ENCODE measurements at regions not wholly inside any gene's neighbourhood (a gene's known extent, or its start where the extent isn't known, plus 50 kb on each side); places are given as distances from the start of the nearest gene placed in this dataset.

DNA sequence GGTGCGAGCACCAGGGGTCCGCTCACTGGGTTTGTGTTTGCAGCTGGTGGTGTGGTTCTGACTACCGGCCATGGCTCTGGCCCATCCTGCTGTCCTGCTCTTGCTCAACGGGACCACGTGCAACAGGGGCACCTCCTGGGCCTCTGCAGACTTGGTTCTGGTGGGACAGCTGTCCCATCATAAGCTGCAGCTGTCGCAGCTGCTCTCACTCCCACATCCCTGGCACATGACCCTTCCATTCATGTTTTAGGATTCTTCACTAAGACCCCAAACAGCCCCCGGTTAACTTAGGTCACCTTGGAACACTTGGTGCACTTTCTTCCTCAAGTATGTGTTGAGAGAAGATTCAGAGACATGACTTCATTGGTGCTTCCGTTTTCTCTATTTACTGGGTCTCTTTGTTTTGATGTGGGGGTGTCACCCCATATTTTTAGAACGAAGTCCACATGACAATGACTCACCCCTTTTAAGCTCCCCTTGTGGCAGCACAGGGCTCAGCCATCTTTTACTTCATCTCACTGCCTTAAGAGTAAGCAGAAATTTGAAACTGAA is 68.4 kb upstream of the ARHGEF7 start:
- no peak overlapping the region for H3K4me3 Mint-ChIP-seq
- no peaks in the 10 kb centered on the region for H3K9me3 Mint-ChIP-seq
- H3K4me1 Mint-ChIP-seq (ENCODE audit: low read depth) = peaks cover 6% of the 10 kb centered on the region
- H3K27ac Mint-ChIP-seq = no peak overlapping the region
- H3K36me3 Mint-ChIP-seq (ENCODE audit: low read depth) = no peaks in the 10 kb centered on the region
- no peak for DNase-seq
- H3K27me3 Mint-ChIP-seq = peaks cover 7% of the 10 kb centered on the region

DNA sequence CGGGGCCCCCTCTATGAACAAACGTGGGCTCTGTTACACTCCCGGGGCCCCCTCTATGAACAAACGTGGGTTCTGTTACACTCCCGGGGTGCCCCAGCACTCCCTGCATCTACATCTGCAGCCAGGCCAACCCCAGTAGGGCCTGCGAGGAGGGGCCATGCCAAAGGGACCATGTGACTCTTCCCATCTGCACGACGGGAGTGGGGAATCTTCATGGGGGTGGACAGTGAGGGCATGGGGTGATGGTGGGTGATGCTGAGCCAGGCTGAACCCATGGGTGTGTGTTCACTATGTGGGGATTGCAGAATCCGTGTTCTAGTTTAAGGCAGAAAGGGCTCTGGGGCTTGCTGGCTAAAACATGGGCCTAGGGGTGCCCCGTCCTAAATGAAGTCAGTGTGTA is 69.9 kb upstream of the ARHGEF7 start:
- H3K36me3 Mint-ChIP-seq (ENCODE audit: low read depth) = no peaks in the 10 kb centered on the region
- no peak for DNase-seq
- no peaks in the 10 kb centered on the region for H3K9me3 Mint-ChIP-seq
- H3K4me1 Mint-ChIP-seq (ENCODE audit: low read depth) = peaks cover 6% of the 10 kb centered on the region
- peaks cover 5% of the 10 kb centered on the region for H3K27me3 Mint-ChIP-seq
- no peak overlapping the region for H3K4me3 Mint-ChIP-seq
- no peak overlapping the region for H3K27ac Mint-ChIP-seq

DNA sequence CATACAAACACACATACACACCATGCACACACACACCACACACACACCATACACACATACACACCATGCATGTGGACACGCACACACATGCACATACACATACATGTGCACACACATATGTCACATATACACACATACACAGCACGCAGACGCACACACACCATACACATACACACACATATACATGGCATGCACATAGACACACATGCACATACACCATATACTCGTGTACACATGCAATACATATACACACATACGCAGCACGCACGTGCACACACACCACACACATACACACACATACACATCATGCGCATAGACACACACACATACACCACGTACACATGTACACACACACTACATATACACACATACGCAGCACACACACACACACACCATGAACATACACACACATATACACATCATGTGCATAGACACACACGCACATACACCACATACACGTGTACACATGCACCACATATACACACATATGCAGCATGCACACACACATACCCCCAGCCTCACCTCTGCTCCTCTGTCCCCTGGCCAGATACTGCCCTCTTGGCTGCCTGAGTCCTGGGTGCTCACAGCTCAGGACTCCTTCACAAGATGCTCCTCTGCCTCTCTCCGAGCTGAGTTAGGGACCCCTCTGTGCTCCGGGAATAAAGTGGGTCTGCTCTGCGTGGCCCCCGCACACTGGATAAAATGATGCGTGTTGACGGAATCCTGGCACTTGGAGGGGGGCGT is 70.9 kb upstream of the ARHGEF7 start:
- H3K9me3 Mint-ChIP-seq = no peaks in the 10 kb centered on the region
- no peak overlapping the region for H3K27ac Mint-ChIP-seq
- H3K27me3 Mint-ChIP-seq = peaks cover 14% of the 10 kb centered on the region
- peaks cover 6% of the 10 kb centered on the region for H3K4me1 Mint-ChIP-seq (ENCODE audit: low read depth)
- H3K36me3 Mint-ChIP-seq (ENCODE audit: low read depth) = no peaks in the 10 kb centered on the region
- no peak for DNase-seq
- no peak overlapping the region for H3K4me3 Mint-ChIP-seq

DNA sequence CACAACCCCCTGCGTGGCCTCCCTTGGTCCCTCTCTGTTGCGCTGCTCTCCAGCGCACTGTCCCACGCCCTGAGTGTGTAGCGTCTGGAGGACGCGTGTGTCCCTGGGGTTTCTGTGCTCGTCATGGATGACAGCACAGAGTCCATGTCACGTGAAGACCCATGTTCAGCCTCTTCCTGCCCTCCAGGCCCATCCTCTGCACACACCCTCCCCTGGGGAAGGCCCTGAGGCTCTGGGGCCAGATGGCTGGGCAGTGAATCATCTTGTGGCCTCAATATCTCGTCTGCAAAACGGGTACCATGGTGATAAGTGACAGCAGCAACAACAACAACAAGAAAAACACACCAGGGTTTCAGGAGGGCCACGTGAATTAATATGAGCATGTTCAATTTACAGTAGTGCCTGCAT is 71.5 kb upstream of the ARHGEF7 start:
- no peak for DNase-seq
- Mint-ChIP-seq H3K27me3 (peaks cover 20% of the 10 kb centered on the region), H3K4me1 (ENCODE audit: low read depth) (peaks cover 6% of the 10 kb centered on the region), H3K4me3 (no peak overlapping the region), H3K9me3 (no peaks in the 10 kb centered on the region), H3K36me3 (ENCODE audit: low read depth) (no peaks in the 10 kb centered on the region), H3K27ac (no peak overlapping the region)

DNA sequence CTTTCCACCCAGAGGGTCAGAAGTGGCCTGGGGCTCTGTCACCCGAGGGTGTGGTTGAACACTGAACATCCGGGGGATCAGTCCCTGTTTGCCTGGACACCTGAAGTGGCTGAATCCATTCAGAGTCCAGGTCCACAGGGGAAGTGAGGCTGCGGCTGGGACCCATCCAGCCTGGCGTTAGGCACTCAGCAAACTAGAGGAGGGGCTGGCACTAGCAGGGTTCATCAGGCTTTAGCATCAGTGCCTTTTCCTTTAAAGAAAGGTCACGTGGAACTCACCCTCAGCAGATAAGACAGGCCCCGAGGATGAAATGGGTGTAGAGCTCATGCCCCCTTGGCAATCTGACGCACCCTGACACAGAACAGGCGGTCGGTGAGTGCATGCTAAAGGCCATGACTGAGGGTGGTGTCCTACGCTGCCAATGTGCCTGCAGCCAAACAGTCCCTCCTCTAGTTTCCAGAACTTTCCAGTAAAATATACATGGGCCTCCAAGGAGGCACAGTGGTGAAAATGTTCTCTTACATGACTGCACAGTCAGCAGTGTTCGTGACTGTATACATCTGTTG is 72.4 kb upstream of the ARHGEF7 start:
- Mint-ChIP-seq H3K27ac (no peak overlapping the region), H3K9me3 (no peaks in the 10 kb centered on the region), H3K4me3 (no peak overlapping the region)

DNA sequence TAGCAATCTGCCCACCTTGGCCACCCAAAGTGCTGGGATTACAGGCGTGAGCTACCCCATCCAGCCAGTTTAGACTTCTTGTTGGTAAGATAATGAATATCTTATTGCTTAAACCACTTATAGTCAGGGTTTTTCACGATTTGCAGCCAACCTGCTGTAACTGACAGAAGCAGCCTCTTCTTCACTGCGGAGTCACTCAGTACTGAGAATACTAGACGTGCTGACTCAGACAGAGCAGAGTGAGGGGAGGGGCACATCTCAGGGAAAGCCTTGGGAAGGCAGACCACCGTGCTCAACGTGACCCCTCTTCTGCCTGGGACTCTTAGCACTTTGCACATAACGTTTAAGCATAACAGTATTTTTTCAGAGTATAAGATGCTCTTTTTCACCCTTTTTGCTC is 74.3 kb upstream of the ARHGEF7 start:
- no peak for DNase-seq
- H3K4me1 Mint-ChIP-seq (ENCODE audit: low read depth) = no peaks in the 10 kb centered on the region
- H3K9me3 Mint-ChIP-seq = no peaks in the 10 kb centered on the region
- H3K27ac Mint-ChIP-seq = no peak overlapping the region
- H3K36me3 Mint-ChIP-seq (ENCODE audit: low read depth) = no peaks in the 10 kb centered on the region
- no peak overlapping the region for H3K4me3 Mint-ChIP-seq
- peaks cover 34% of the 10 kb centered on the region for H3K27me3 Mint-ChIP-seq

More for the DNA sequence above, 72.4 kb upstream of the ARHGEF7 start:
- Mint-ChIP-seq H3K4me1 (ENCODE audit: low read depth) (peaks cover 6% of the 10 kb centered on the region), H3K36me3 (ENCODE audit: low read depth) (no peaks in the 10 kb centered on the region), H3K27me3 (peaks cover 22% of the 10 kb centered on the region)
- no peak for DNase-seq

DNA sequence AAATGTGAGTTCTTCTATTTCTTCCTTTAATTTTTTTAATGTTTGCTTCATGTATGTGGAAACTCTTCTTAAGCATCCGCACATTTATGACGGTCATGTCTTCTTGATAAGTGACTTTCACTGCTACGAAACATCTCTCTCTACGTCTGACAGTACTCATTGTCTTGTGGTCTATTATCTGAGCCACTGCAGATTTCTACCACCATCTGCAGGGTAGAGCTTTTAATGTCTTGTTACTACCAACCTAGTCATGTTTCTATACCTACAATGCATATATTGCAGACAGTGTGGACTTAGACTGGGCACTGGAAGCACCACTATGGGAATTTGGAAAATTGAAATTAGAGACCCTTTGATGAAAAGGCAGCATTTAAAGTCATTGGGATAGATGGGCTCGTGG is 75.4 kb upstream of the ARHGEF7 start:
- H3K4me3 Mint-ChIP-seq = no peak overlapping the region
- H3K27me3 Mint-ChIP-seq = peaks cover 35% of the 10 kb centered on the region
- DNase-seq = no peak
- H3K36me3 Mint-ChIP-seq (ENCODE audit: low read depth) = no peaks in the 10 kb centered on the region
- no peaks in the 10 kb centered on the region for H3K9me3 Mint-ChIP-seq
- no peaks in the 10 kb centered on the region for H3K4me1 Mint-ChIP-seq (ENCODE audit: low read depth)
- H3K27ac Mint-ChIP-seq = no peak overlapping the region

DNA sequence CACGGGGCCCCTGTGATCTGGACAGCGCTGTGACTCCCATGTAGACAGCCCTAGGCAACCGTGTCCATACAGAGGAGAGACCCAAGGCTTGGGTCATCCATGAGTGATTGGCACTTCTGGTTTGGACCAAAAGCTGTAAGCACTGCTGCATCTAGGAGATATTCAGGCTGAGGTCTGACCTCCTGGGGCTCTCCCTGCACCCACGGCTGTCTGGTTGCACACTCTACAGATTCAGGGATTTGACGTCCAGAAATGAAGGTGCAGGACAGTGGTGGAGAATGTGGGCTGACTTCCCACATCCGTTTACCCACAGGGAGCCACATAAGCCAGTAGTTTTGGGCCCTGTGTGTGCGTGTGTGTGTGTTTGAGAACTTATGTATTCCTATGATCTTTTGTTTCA is 76.2 kb upstream of the ARHGEF7 start:
- DNase-seq = no peak
- Mint-ChIP-seq H3K4me1 (ENCODE audit: low read depth) (no peaks in the 10 kb centered on the region), H3K27ac (no peak overlapping the region), H3K36me3 (ENCODE audit: low read depth) (no peaks in the 10 kb centered on the region), H3K9me3 (no peaks in the 10 kb centered on the region), H3K4me3 (no peak overlapping the region), H3K27me3 (peaks cover 38% of the 10 kb centered on the region)

DNA sequence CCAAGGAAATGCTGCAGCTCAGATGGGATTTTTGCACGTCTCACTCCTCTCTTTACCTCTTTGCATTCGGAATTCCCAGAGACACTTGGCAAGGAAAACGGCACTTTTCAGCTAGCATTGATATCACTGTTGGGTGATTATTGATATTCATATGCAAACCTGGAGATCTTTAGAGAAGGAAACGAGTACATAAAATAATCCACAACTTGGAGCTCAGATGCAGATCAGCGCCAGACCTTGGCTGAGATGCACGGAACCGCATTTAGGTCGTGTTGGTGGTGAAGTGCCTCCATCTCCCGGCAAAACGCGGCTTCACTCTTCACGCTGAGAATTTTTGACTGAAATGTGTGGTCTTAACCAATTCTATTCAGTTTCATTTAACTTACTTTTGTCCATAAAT is 77.2 kb upstream of the ARHGEF7 start:
- Mint-ChIP-seq H3K4me1 (ENCODE audit: low read depth) (no peaks in the 10 kb centered on the region), H3K9me3 (no peaks in the 10 kb centered on the region), H3K4me3 (no peak overlapping the region), H3K27ac (no peak overlapping the region), H3K36me3 (ENCODE audit: low read depth) (no peaks in the 10 kb centered on the region), H3K27me3 (peaks cover 39% of the 10 kb centered on the region)
- DNase-seq = no peak

DNA sequence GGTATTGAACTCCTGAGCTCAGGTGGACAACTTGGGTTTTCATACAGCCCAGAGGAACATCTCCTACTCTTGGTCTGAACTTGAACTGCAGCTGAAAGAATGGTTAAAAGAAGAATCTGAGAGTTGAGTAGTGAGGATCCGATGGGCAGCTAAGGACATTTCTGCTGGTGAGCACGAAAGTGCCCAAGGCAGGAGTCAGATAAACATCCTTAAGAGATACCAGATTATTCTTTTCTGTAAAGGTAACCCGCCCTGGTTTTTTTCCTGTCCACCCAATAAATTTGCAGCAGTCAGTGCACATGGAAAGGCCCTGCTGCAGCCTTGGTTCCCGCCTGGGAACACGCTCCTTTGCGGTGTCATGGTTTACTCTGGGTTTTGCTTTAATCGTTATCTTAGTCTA is 78.4 kb upstream of the ARHGEF7 start:
- H3K27me3 Mint-ChIP-seq = peaks cover 39% of the 10 kb centered on the region
- H3K9me3 Mint-ChIP-seq = no peaks in the 10 kb centered on the region
- H3K36me3 Mint-ChIP-seq (ENCODE audit: low read depth) = no peaks in the 10 kb centered on the region
- no peak for DNase-seq
- H3K4me3 Mint-ChIP-seq = no peak overlapping the region
- no peak overlapping the region for H3K27ac Mint-ChIP-seq
- no peaks in the 10 kb centered on the region for H3K4me1 Mint-ChIP-seq (ENCODE audit: low read depth)

DNA sequence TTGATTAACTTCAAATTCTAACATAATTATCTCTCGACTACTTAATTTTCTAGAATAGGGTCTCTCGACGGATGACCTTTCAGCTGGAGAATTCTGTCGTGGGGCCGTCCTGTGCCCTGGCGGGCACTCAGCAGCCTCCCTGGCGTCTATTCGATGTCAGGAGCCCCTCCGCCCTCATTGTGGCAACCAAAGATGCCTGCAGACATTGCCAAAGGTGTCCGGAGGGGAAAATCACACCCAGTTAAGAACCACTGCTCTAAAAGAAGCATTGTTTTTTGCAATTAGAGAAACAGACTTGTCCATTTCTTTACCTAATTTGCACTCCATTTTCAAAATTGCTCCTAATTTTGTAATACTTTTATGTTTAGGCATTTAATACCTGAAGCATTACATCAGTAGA is 79.2 kb upstream of the ARHGEF7 start:
- Mint-ChIP-seq H3K9me3 (no peaks in the 10 kb centered on the region), H3K27ac (no peak overlapping the region), H3K4me3 (no peak overlapping the region), H3K36me3 (ENCODE audit: low read depth) (no peaks in the 10 kb centered on the region), H3K4me1 (ENCODE audit: low read depth) (no peaks in the 10 kb centered on the region), H3K27me3 (peaks cover 38% of the 10 kb centered on the region)
- DNase-seq = no peak

DNA sequence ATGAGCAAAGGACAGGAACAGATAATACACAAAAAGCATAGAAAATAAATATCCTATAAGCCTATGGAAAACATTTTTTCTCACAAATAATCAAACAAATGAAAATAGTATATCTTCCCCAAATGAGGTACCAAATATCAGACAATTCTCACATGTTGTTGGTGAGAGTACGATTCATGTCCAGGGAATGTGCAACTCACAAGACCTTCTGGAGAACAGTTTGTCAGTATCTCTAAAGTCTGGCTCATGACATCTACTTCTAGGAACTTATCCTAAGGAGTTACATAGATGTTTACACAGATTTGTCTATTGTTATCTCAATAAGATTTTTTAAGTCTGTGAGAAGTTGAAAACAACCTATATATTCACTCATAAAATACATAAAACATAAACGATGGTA is 80.3 kb upstream of the ARHGEF7 start:
- no peaks in the 10 kb centered on the region for H3K9me3 Mint-ChIP-seq
- no peaks in the 10 kb centered on the region for H3K36me3 Mint-ChIP-seq (ENCODE audit: low read depth)
- DNase-seq = no peak
- H3K4me3 Mint-ChIP-seq = no peak overlapping the region
- H3K27ac Mint-ChIP-seq = no peak overlapping the region
- H3K4me1 Mint-ChIP-seq (ENCODE audit: low read depth) = no peaks in the 10 kb centered on the region
- H3K27me3 Mint-ChIP-seq = peaks cover 37% of the 10 kb centered on the region

DNA sequence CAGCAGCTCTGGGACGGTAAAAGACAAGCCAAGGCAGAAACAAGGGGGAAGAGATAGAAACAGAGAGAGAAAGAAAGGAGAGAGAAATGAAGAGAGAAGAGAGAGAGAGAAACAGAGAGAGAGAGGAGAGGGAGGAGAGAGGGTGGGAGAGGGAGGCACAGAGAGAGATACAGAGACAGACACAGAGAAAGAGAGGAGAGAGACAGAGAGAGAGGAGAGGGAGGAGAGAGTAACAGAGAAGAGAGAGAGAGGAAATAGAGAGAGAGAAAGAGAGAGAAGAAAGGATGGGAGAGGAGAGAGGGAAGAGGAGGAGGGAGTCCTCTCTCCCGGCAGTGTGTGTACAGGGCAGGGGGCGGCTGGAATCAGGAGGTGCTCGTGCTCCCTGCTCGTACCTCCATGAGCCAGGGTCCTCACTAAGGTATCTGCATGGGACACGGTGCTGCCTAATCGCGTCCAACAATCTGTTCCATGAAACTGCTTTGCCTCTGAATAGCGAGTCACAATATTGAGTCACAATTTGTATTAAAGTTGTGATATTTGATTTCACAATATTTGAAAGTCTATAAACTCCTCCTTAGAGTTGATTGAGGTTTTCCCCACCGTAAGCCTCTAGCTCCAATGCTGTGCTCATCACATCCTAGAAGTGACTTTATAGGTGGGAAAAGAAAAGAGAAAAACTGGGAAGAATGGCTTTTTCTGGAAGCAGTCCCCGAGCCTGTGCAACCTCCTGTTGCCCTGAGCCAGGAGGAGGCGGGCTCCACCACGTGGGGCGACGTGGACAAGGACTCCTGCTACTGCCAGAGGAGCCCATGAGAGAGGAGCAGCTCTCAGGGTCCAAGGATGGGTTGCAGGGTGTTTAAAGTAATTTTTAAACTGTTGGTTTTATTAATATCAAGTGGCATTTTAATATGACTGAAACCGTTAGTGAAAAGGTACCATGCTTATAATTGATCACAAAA is 81.7 kb upstream of the ARHGEF7 start:
- Mint-ChIP-seq H3K27me3 (peaks cover 34% of the 10 kb centered on the region), H3K9me3 (no peaks in the 10 kb centered on the region), H3K4me3 (no peak overlapping the region), H3K27ac (no peak overlapping the region), H3K4me1 (ENCODE audit: low read depth) (no peaks in the 10 kb centered on the region), H3K36me3 (ENCODE audit: low read depth) (no peaks in the 10 kb centered on the region)
- DNase-seq = no peak

DNA sequence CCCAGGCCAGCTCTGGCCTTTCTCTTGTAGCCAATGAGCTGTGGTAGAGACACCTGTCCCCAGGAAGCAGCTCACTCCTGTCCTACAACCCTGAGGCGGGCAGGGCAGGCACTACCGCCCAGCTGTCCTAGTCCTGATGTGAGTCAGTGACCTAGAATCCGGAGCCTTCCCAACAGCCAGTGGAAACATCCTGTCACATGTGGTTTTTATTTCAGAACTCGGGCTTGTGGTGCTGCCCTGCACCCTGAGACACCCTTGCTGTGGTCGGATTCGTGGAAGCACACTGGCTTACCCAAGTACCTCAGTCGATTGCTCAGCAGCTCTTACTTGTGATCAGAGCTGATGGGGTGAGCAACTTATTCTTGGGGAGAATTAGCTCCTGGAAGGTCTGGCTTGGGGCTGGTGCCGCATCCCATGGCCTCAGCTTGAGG is 83.6 kb upstream of the ARHGEF7 start:
- H3K9me3 Mint-ChIP-seq = no peaks in the 10 kb centered on the region
- H3K27me3 Mint-ChIP-seq = peaks cover 39% of the 10 kb centered on the region
- H3K36me3 Mint-ChIP-seq (ENCODE audit: low read depth) = no peaks in the 10 kb centered on the region
- no peak overlapping the region for H3K4me3 Mint-ChIP-seq
- H3K27ac Mint-ChIP-seq = no peak overlapping the region
- no peak for DNase-seq
- peaks cover 4% of the 10 kb centered on the region for H3K4me1 Mint-ChIP-seq (ENCODE audit: low read depth)

Measured in activated T-cell treated with anti-CD3 and anti-CD28 coated beads, Interleukin-2, amount 50 U/mL, for 24 hours (primary cell).